ENCODE measurements at regions not wholly inside any gene's neighbourhood (a gene's known extent, or its start where the extent isn't known, plus 50 kb on each side); places are given as distances from the start of the nearest gene placed in this dataset.

- no peak for TF ChIP-seq CTCF (IDR thresholded peaks at IDR 0.05)
- H3K9me3 Mint-ChIP-seq (ENCODE audit: low read depth): no peaks in the 10 kb centered on the region
- no peak overlapping the region for H3K27ac Mint-ChIP-seq (ENCODE audit: unreplicated experiment)
- DNase-seq (ENCODE audit: low spot score): no peak
- no peak overlapping the region for H3K4me3 Mint-ChIP-seq (ENCODE audit: unreplicated experiment)
- peaks cover 27% of the 10 kb centered on the region for H3K27me3 Mint-ChIP-seq (ENCODE audit: low read depth)
- peaks cover 2% of the 10 kb centered on the region for H3K36me3 Mint-ChIP-seq (ENCODE audit: low read depth)
- H3K4me1 Mint-ChIP-seq (ENCODE audit: low read depth): no peaks in the 10 kb centered on the region
These were observed 365.7 kb downstream of the MAFB start for GRCh38 chr20:40323361-40323794.

- Mint-ChIP-seq H3K36me3 (ENCODE audit: low read depth) (peaks cover 2% of the 10 kb centered on the region), H3K27ac (ENCODE audit: unreplicated experiment) (no peak overlapping the region), H3K4me1 (ENCODE audit: low read depth) (no peaks in the 10 kb centered on the region), H3K27me3 (ENCODE audit: low read depth) (peaks cover 26% of the 10 kb centered on the region), H3K4me3 (ENCODE audit: unreplicated experiment) (no peak overlapping the region), H3K9me3 (ENCODE audit: low read depth) (no peaks in the 10 kb centered on the region)
- TF ChIP-seq CTCF (IDR thresholded peaks at IDR 0.05): no peak
- no peak for DNase-seq (ENCODE audit: low spot score)
These were observed 366.1 kb downstream of the MAFB start for GRCh38 chr20:40322941-40323340.

- H3K36me3 Mint-ChIP-seq (ENCODE audit: low read depth): peaks cover 2% of the 10 kb centered on the region
- H3K27ac Mint-ChIP-seq (ENCODE audit: unreplicated experiment): no peak overlapping the region
- peaks cover 40% of the 10 kb centered on the region for H3K27me3 Mint-ChIP-seq (ENCODE audit: low read depth)
- no peaks in the 10 kb centered on the region for H3K9me3 Mint-ChIP-seq (ENCODE audit: low read depth)
- no peaks in the 10 kb centered on the region for H3K4me1 Mint-ChIP-seq (ENCODE audit: low read depth)
- H3K4me3 Mint-ChIP-seq (ENCODE audit: unreplicated experiment): no peak overlapping the region
- no peak for DNase-seq (ENCODE audit: low spot score)
- TF ChIP-seq CTCF (IDR thresholded peaks at IDR 0.05): no peak
These were observed 368.5 kb downstream of the MAFB start for GRCh38 chr20:40320517-40321011.

GRCh38 chr20:40319741-40320516, 369.1 kb downstream of the MAFB start:
- Mint-ChIP-seq H3K36me3 (ENCODE audit: low read depth) (peaks cover 2% of the 10 kb centered on the region), H3K9me3 (ENCODE audit: low read depth) (no peaks in the 10 kb centered on the region), H3K27me3 (ENCODE audit: low read depth) (peaks cover 38% of the 10 kb centered on the region), H3K4me1 (ENCODE audit: low read depth) (no peaks in the 10 kb centered on the region), H3K27ac (ENCODE audit: unreplicated experiment) (no peak overlapping the region), H3K4me3 (ENCODE audit: unreplicated experiment) (no peak overlapping the region)
- no peak for DNase-seq (ENCODE audit: low spot score)
- no peak for TF ChIP-seq CTCF (IDR thresholded peaks at IDR 0.05)

GRCh38 chr20:40319056-40319455, 370.0 kb downstream of the MAFB start:
- H3K36me3 Mint-ChIP-seq (ENCODE audit: low read depth): peaks cover 2% of the 10 kb centered on the region
- TF ChIP-seq CTCF (IDR thresholded peaks at IDR 0.05): no peak
- H3K27me3 Mint-ChIP-seq (ENCODE audit: low read depth): peaks cover 38% of the 10 kb centered on the region
- no peaks in the 10 kb centered on the region for H3K9me3 Mint-ChIP-seq (ENCODE audit: low read depth)
- no peaks in the 10 kb centered on the region for H3K4me1 Mint-ChIP-seq (ENCODE audit: low read depth)
- DNase-seq (ENCODE audit: low spot score): no peak
- H3K27ac Mint-ChIP-seq (ENCODE audit: unreplicated experiment): no peak overlapping the region
- H3K4me3 Mint-ChIP-seq (ENCODE audit: unreplicated experiment): no peak overlapping the region

Data from chondrocyte (in vitro differentiated cells).